RWPE2 (cell line): ENCODE measurements at regions not wholly inside any gene's neighbourhood (a gene's known extent, or its start where the extent isn't known, plus 50 kb on each side); places are given as distances from the start of the nearest gene placed in this dataset.

Experiments used
- ATAC-seq: fragments of 200-7000 bp; cut with Tn5 transposase; 3 replicates; pipeline ENCODE4 v1.9.1; 2021; ENCODE audit warnings: low read depth
- DNase-seq: peaks from one replicate; pipeline ENCODE4 v3.0.0-alpha.2; 2020; ENCODE audit warnings: low spot score
- H3K27ac ChIP-seq: fragments of 450-650 bp; 2 replicates; pipeline ENCODE4 v1.5.1; 2017; ENCODE audit warnings: mild to moderate bottlenecking; ENCODE audit not compliant: poor library complexity, severe bottlenecking
- H3K27me3 ChIP-seq: fragments of 250-450 bp; sonication (Bioruptor Pico); 2 replicates; pipeline ENCODE4 v1.5.1; 2021; ENCODE audit warnings: mild to moderate bottlenecking, moderate library complexity; ENCODE audit not compliant: insufficient read depth, poor library complexity, severe bottlenecking
- H3K36me3 ChIP-seq: fragments of 250-450 bp; sonication (Bioruptor Pico); 2 replicates; pipeline ENCODE4 v1.5.1; 2020; ENCODE audit warnings: low read depth, mild to moderate bottlenecking, moderate library complexity
- H3K4me1 ChIP-seq: fragments of 250-450 bp; sonication (Bioruptor Pico); 2 replicates; pipeline ENCODE4 v1.5.1; 2021; ENCODE audit warnings: mild to moderate bottlenecking, moderate library complexity; ENCODE audit not compliant: insufficient read depth, poor library complexity, severe bottlenecking
- H3K4me3 ChIP-seq: fragments of 250-450 bp; sonication (Bioruptor Pico); 2 replicates; pipeline ENCODE4 v1.5.1; 2021; ENCODE audit warnings: mild to moderate bottlenecking, moderate library complexity; ENCODE audit not compliant: severe bottlenecking
- H3K9me3 ChIP-seq: fragments of 250-450 bp; sonication (Bioruptor Pico); 2 replicates; pipeline ENCODE4 v1.5.1; 2021; ENCODE audit warnings: mild to moderate bottlenecking, moderate library complexity; ENCODE audit not compliant: severe bottlenecking
- TF ChIP-seq, protein P1 (sequence below): fragments of 450-650 bp; IDR thresholded peaks from one replicate; pipeline ENCODE4 v1.5.1; 2017; ENCODE audit warnings: mild to moderate bottlenecking, moderate library complexity; ENCODE audit not compliant: poor library complexity, severe bottlenecking

DNA sequence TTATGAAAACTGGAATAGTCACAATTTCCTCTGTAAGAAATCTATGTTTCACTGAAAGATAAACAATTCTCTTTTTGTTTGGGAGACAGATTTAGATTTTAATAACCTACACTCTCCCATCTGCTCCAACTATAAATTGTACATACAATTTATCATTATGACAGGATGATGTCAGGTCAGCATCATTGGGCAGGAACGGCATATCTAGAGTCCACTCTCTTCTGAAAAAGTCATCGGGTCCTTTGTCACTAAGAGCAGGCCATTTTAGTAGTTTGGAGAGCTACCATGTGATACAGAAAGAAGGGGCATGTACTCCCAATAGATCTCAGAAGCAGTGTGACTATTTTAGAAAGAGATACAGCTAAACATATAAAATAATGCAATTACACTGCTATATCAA lies 180.8 kb upstream of the ARGLU1 start:
- Histone ChIP-seq H3K36me3 (no peaks in the 10 kb centered on the region), H3K9me3 (no peaks in the 10 kb centered on the region), H3K27me3 (peaks cover 6% of the 10 kb centered on the region), H3K27ac (no peak overlapping the region), H3K4me1 (no peaks in the 10 kb centered on the region), H3K4me3 (no peak overlapping the region)
- TF ChIP-seq, protein P1, sequence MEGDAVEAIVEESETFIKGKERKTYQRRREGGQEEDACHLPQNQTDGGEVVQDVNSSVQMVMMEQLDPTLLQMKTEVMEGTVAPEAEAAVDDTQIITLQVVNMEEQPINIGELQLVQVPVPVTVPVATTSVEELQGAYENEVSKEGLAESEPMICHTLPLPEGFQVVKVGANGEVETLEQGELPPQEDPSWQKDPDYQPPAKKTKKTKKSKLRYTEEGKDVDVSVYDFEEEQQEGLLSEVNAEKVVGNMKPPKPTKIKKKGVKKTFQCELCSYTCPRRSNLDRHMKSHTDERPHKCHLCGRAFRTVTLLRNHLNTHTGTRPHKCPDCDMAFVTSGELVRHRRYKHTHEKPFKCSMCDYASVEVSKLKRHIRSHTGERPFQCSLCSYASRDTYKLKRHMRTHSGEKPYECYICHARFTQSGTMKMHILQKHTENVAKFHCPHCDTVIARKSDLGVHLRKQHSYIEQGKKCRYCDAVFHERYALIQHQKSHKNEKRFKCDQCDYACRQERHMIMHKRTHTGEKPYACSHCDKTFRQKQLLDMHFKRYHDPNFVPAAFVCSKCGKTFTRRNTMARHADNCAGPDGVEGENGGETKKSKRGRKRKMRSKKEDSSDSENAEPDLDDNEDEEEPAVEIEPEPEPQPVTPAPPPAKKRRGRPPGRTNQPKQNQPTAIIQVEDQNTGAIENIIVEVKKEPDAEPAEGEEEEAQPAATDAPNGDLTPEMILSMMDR: no peak
- DNase-seq: no peak
- no peak for ATAC-seq

GRCh38 chr13:106744516-106744915 lies 176.6 kb upstream of the ARGLU1 start:
- H3K9me3 ChIP-seq: no peaks in the 10 kb centered on the region
- no peak for DNase-seq
- H3K27ac ChIP-seq: no peak overlapping the region
- H3K4me1 ChIP-seq: no peaks in the 10 kb centered on the region
- no peak overlapping the region for H3K4me3 ChIP-seq
- TF ChIP-seq, protein P1: no peak
- no peaks in the 10 kb centered on the region for H3K36me3 ChIP-seq
- no peak for ATAC-seq
- no peaks in the 10 kb centered on the region for H3K27me3 ChIP-seq

DNA sequence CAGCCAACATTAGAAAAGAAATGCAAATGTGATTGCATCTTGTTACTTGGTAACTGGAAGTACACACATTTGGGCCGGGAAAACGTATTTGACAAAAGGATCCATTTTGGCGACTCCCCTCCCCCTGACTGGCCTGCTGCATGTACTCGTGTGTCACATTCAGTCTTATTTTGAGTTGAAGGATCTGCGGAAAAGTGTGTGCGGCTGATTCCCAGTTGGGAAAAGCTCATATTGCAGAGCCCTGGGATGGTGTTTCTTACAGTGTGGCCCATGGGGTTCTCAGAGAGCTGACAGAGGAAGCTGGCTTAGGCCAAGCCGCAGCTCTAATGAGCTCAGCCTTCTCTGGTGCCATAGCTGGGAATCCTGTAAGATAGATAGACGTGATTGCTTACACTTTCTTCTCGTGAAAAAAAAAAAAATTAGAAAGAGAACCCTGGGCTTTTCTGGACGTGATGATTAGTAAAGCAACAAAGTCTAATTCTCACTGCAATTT lies 170.3 kb upstream of the ARGLU1 start:
- Histone ChIP-seq H3K4me3 (no peak overlapping the region), H3K9me3 (no peaks in the 10 kb centered on the region), H3K27ac (no peak overlapping the region), H3K27me3 (no peaks in the 10 kb centered on the region), H3K4me1 (no peaks in the 10 kb centered on the region), H3K36me3 (no peaks in the 10 kb centered on the region)
- DNase-seq (no peak), ATAC-seq (no peak)
- TF ChIP-seq, protein P1: no peak

DNA sequence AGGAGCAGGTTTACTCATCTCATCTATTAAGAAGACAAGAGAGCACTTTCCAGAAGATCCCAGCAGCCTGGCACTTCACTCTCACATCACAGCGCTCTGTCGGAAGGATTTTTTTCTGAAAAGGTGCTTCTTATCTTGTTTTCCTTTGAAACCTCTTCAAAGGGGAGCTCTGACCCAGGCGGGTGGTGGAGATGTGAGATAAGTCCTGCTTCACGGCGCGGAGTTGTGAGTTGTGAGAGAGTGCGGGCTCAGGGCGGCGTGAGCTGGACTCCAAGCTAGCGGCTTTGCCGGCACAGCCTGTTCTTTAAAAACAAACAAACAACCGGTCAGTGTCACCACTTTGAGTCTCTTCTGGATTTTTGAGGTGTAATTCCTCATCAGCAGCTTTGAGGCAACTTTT lies 169.0 kb upstream of the ARGLU1 start:
- DNase-seq: no peak
- TF ChIP-seq, protein P1: no peak
- no peak overlapping the region for H3K27ac ChIP-seq
- no peak overlapping the region for H3K4me3 ChIP-seq
- H3K27me3 ChIP-seq: no peaks in the 10 kb centered on the region
- H3K4me1 ChIP-seq: no peaks in the 10 kb centered on the region
- H3K36me3 ChIP-seq: no peaks in the 10 kb centered on the region
- no peak for ATAC-seq
- no peaks in the 10 kb centered on the region for H3K9me3 ChIP-seq

DNA sequence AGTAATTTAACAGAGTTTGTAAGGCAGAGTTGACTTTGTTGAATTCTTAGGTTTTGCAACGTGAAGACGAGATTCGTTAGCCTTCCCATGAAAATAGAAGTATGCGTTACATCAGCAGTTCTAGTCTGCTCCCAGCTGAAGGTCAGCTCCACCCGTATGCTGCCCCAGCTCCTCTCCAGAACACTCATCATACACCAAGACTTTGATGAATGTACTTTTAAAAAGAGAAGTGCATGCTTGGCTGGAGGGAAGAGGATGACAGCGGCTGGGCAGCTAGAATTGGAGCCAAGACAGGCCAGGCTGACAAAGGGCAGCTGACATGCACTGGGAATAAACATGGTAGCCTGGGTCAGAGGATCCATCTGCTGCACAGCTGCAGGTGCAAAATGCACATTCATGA lies 166.3 kb upstream of the ARGLU1 start:
- Histone ChIP-seq H3K4me3 (no peak overlapping the region), H3K4me1 (no peaks in the 10 kb centered on the region), H3K36me3 (no peaks in the 10 kb centered on the region), H3K27me3 (no peaks in the 10 kb centered on the region), H3K27ac (no peak overlapping the region), H3K9me3 (no peaks in the 10 kb centered on the region)
- ATAC-seq (no peak), DNase-seq (no peak)
- TF ChIP-seq, protein P1: no peak
